OCI-LY1 (cell line): ENCODE measurements at regions not wholly inside any gene's neighbourhood (a gene's known extent, or its start where the extent isn't known, plus 50 kb on each side); places are given as distances from the start of the nearest gene placed in this dataset.

Experiments used
- H2AFZ ChIP-seq: fragments of 200-600 bp; sonication (generic), shearing (Covaris generic); 2 replicates; pipeline ENCODE4 v1.6.0; 2014; ENCODE audit warnings: antibody characterized with exemption, mild to moderate bottlenecking, low read length
- H3F3A ChIP-seq: fragments of 200-600 bp; sonication (generic), shearing (Covaris generic); 2 replicates; pipeline ENCODE4 v1.6.0; 2014; ENCODE audit warnings: mild to moderate bottlenecking, antibody characterized with exemption, low read length, moderate library complexity; ENCODE audit not compliant: insufficient read depth
- H3K27ac ChIP-seq: fragments of 200-600 bp; sonication (generic); 2 replicates; pipeline ENCODE4 v1.5.1; 2014; ENCODE audit warnings: low read length, mixed run types, mild to moderate bottlenecking, low read depth; ENCODE audit not compliant: poor library complexity, severe bottlenecking
- H3K27me3 ChIP-seq: fragments of 200-600 bp; sonication (generic); 2 replicates; pipeline ENCODE4 v1.6.0; 2014; ENCODE audit warnings: antibody characterized with exemption, mild to moderate bottlenecking, low read length, moderate library complexity; ENCODE audit not compliant: insufficient read depth
- H3K36me3 ChIP-seq: fragments of 200-600 bp; sonication (generic); 2 replicates; pipeline ENCODE4 v1.6.1; 2014; ENCODE audit warnings: mild to moderate bottlenecking, antibody characterized with exemption, low read length, moderate library complexity, mixed read lengths; ENCODE audit not compliant: insufficient read depth
- H3K4me1 ChIP-seq: fragments of 200-600 bp; sonication (generic); 2 replicates; pipeline ENCODE4 v1.5.1; 2014; ENCODE audit warnings: mild to moderate bottlenecking, low read length, moderate library complexity; ENCODE audit not compliant: insufficient read depth, severe bottlenecking
- H3K4me2 ChIP-seq: fragments of 200-600 bp; sonication (generic), shearing (Covaris generic); 2 replicates; pipeline ENCODE4 v1.6.1; 2014; ENCODE audit warnings: low read length
- H3K4me3 ChIP-seq: fragments of 200-600 bp; sonication (generic); 2 replicates; pipeline ENCODE4 v1.5.1; 2014; ENCODE audit warnings: low read length, low read depth, mild to moderate bottlenecking, mixed read lengths; ENCODE audit not compliant: poor library complexity, severe bottlenecking
- H3K79me2 ChIP-seq: fragments of 200-600 bp; shearing (Covaris generic); 2 replicates; pipeline ENCODE4 v1.6.1; 2016; ENCODE audit warnings: mixed run types, low read length, mixed read lengths; ENCODE audit not compliant: insufficient read depth
- H3K9ac ChIP-seq: fragments of 200-600 bp; sonication (generic), shearing (Covaris generic); 2 replicates; pipeline ENCODE4 v1.6.1; 2014; ENCODE audit warnings: mild to moderate bottlenecking, low read length, mixed read lengths
- H3K9me2 ChIP-seq: fragments of 200-600 bp; sonication (generic), shearing (Covaris generic); 2 replicates; pipeline ENCODE4 v1.6.1; 2014; ENCODE audit warnings: low read depth, mild to moderate bottlenecking, low read length, mixed read lengths
- H3K9me3 ChIP-seq: fragments of 200-600 bp; shearing (Covaris generic); 2 replicates; pipeline ENCODE4 v1.6.1; 2014; ENCODE audit warnings: low read length, mixed read lengths
- H4K20me1 ChIP-seq: fragments of 200-600 bp; sonication (generic), shearing (Covaris generic); 2 replicates; pipeline ENCODE4 v1.6.0; 2016; ENCODE audit warnings: mild to moderate bottlenecking, low read length; ENCODE audit not compliant: insufficient read depth
- EZH2 ChIP-seq: fragments of 200-600 bp; sonication (generic), shearing (Covaris generic); IDR thresholded peaks from 2 replicates; pipeline ENCODE4 v1.8.0; 2017; ENCODE audit warnings: borderline replicate concordance, mixed run types, mild to moderate bottlenecking, antibody characterized with exemption, low read length, moderate library complexity, mixed read lengths
- TF ChIP-seq, protein P1 (sequence below): fragments of 200-600 bp; sonication (generic), shearing (Covaris generic); IDR thresholded peaks from 2 replicates; pipeline ENCODE4 v1.5.1; 2017; ENCODE audit warnings: mild to moderate bottlenecking, antibody characterized with exemption, low read length, moderate library complexity, mixed read lengths

DNA sequence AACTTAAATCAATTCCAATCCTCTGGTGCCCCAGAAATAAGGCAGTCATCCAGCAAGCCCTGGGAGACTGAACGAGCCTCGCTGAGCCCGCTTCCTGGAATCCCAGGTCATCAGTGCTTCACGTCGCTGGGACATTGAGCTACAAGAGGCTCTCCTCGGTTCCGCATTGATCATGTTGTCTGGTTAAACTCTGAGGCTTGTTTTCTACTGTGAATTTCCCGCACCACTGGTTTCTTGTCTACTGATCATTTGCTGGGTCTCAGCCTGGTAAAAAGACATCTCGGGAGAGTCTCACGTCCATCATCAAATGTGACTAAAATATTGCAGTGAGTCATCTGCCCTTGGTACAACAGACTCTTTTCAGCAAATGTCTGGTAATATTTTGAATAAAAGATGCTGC lies 569.2 kb downstream of the QKI start:
- TF ChIP-seq, protein P1, sequence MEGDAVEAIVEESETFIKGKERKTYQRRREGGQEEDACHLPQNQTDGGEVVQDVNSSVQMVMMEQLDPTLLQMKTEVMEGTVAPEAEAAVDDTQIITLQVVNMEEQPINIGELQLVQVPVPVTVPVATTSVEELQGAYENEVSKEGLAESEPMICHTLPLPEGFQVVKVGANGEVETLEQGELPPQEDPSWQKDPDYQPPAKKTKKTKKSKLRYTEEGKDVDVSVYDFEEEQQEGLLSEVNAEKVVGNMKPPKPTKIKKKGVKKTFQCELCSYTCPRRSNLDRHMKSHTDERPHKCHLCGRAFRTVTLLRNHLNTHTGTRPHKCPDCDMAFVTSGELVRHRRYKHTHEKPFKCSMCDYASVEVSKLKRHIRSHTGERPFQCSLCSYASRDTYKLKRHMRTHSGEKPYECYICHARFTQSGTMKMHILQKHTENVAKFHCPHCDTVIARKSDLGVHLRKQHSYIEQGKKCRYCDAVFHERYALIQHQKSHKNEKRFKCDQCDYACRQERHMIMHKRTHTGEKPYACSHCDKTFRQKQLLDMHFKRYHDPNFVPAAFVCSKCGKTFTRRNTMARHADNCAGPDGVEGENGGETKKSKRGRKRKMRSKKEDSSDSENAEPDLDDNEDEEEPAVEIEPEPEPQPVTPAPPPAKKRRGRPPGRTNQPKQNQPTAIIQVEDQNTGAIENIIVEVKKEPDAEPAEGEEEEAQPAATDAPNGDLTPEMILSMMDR, result no peak
- TF ChIP-seq EZH2, result no peak
- Histone ChIP-seq H3K9me2 (no peaks in the 10 kb centered on the region), H3K4me3 (no peak overlapping the region), H4K20me1 (no peaks in the 10 kb centered on the region), H3K79me2 (no peaks in the 10 kb centered on the region), H3F3A (no peaks in the 10 kb centered on the region), H3K9me3 (no peaks in the 10 kb centered on the region), H3K4me1 (no peaks in the 10 kb centered on the region), H3K9ac (no peak overlapping the region), H2AFZ (no peak overlapping the region), H3K27me3 (no peaks in the 10 kb centered on the region), H3K36me3 (no peaks in the 10 kb centered on the region), H3K4me2 (no peak overlapping the region), H3K27ac (no peak overlapping the region)

DNA sequence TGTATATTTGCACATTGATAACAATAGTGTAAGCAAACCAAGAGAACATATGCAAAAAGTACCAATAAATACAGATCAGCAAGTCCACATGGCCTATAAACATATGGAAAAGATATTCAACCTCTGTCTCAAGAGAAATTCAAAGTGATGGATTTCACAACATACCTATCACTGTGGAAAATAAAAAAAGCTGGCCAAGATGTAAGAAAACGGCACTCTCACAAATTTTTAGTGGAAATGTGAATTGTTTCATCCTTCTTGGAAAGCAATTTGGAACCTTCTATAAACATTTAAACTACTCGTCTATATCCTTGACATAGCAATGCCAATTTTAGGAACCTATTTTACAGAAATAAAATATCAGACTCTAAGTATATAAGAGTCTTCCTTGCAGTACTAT lies 559.8 kb downstream of the QKI start:
- Histone ChIP-seq H3K79me2 (no peaks in the 10 kb centered on the region), H3K9ac (no peak overlapping the region), H3K4me3 (no peak overlapping the region), H2AFZ (no peak overlapping the region), H3K36me3 (no peaks in the 10 kb centered on the region), H3K27ac (no peak overlapping the region), H3K27me3 (no peaks in the 10 kb centered on the region), H3F3A (no peaks in the 10 kb centered on the region), H3K9me3 (no peaks in the 10 kb centered on the region), H3K9me2 (no peaks in the 10 kb centered on the region), H3K4me1 (no peaks in the 10 kb centered on the region), H3K4me2 (no peak overlapping the region), H4K20me1 (no peaks in the 10 kb centered on the region)
- TF ChIP-seq, protein P1, result no peak
- TF ChIP-seq EZH2, result no peak

DNA sequence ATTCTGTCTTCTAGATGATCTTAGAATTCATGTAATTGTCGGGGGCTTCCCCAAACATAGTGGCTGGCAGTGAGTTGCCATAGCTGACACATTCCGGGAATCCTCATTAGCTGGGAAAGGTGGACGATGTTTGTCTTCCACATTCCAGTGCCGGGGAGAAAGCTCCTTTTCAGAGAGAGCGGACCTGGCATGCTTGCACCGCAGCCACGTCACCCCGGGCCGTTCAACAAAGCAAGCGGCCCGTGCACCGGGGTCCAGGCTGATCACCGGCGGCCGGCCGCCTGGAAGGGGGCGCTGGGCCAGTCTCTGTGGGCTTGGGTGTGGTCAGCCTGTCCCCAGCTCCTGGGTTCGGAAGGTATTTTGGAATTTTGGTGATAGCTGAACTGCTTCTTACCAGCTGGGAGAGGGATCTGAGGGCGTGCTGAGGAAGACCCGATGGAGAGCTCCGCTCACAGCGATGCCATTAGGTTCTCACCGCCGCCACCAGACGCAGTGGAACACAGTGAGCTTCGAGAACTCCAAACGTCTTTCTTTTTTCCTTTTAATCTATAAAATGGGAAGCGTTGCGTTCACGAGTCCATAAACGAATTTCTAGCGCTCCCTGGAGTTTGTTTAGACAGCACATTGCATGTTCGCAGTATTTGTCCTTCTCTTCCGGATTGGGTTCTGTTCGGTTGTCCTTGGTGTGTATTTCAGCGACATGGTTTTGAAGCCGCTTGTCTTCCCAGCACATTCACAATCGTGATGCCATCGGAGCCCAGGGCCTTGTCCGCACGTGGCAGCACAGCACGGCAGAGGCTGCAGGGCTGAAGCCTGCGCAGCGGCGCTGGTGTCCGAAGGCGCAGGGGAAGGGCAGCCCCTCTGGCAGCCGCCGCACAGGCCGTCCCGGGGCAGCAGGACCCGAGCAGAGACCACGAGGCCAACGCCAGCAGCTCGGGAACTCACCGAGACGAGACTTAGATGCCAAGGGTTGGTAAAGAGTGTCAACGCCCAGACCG lies 557.6 kb downstream of the QKI start:
- TF ChIP-seq, protein P1, result no peak
- TF ChIP-seq EZH2, result no peak
- Histone ChIP-seq H3K9me3 (no peaks in the 10 kb centered on the region), H3F3A (no peaks in the 10 kb centered on the region), H3K4me1 (no peaks in the 10 kb centered on the region), H3K4me3 (no peak overlapping the region), H2AFZ (no peak overlapping the region), H4K20me1 (no peaks in the 10 kb centered on the region), H3K79me2 (no peaks in the 10 kb centered on the region), H3K9ac (no peak overlapping the region), H3K36me3 (no peaks in the 10 kb centered on the region), H3K9me2 (no peaks in the 10 kb centered on the region), H3K4me2 (no peak overlapping the region), H3K27ac (no peak overlapping the region), H3K27me3 (no peaks in the 10 kb centered on the region)
